ENCODE measurements at regions not wholly inside any gene's neighbourhood (a gene's known extent, or its start where the extent isn't known, plus 50 kb on each side); places are given as distances from the start of the nearest gene placed in this dataset.

- no peak overlapping the region for H3K4me3 ChIP-seq (ENCODE audit: low read depth, low read length)
- TF ChIP-seq CTCF (IDR thresholded peaks at IDR 0.05; ENCODE audit: insufficient read depth, low read length), result no peak
- DNase-seq (ENCODE audit: low read depth), result no peak
Measured at GRCh38 chr2:125684256-125684655, 971.7 kb upstream of the GYPC start.

GRCh38 chr2:125684932-125685331, 971.0 kb upstream of the GYPC start:
- no peak overlapping the region for H3K4me3 ChIP-seq (ENCODE audit: low read depth, low read length)
- TF ChIP-seq CTCF (IDR thresholded peaks at IDR 0.05; ENCODE audit: insufficient read depth, low read length), result no peak
- no peak for DNase-seq (ENCODE audit: low read depth)

DNA sequence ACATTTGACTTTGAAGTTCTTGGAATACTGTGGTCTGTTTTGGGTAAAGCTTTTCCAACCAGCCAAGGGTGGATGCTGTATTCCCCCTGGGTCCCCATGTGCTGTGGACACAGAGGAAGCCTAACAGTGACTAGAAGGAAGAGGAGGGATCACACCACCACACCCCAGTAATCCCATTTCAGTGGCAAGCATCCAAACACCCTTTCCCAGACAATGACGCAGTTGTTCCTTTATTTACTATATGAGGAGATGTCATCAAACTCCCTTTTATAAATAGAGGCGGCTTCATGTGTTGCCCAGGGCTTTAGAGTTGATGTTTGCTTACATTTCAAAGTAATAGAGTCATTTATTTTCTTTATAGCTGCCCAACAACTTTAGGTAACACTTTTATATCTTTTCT, 959.4 kb upstream of the GYPC start:
- DNase-seq (ENCODE audit: low read depth), result no peak
- H3K4me3 ChIP-seq (ENCODE audit: low read depth, low read length), result no peak overlapping the region
- no peak for TF ChIP-seq CTCF (IDR thresholded peaks at IDR 0.05; ENCODE audit: insufficient read depth, low read length)

DNA sequence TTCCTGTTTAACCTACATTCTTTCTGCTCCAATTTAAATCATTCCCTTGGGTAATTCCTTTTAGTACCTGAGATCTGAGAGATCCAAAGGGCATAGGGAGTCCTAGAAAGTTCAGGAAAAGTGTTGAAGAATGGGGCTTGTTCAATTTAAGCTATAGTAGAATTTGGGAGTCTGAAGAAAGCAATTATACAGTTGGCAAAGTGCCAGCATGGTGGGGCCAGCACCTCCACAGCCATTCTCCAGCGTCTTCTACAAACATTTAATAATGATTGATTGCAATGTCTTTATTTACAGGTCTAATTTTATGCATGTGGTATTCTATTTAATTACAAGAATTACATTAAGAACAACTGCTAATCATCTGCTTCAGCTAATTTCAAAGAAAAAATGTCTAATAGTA, 957.7 kb upstream of the GYPC start:
- DNase-seq (ENCODE audit: low read depth), result no peak
- no peak overlapping the region for H3K4me3 ChIP-seq (ENCODE audit: low read depth, low read length)
- no peak for TF ChIP-seq CTCF (IDR thresholded peaks at IDR 0.05; ENCODE audit: insufficient read depth, low read length)

- no peak overlapping the region for H3K4me3 ChIP-seq (ENCODE audit: low read depth, low read length)
- TF ChIP-seq CTCF (IDR thresholded peaks at IDR 0.05; ENCODE audit: insufficient read depth, low read length), result no peak
- no peak for DNase-seq (ENCODE audit: low read depth)
Measured at GRCh38 chr2:125701070-125701469, 954.9 kb upstream of the GYPC start.

GRCh38 chr2:125707611-125708010, 948.3 kb upstream of the GYPC start:
- DNase-seq (ENCODE audit: low read depth), result no peak
- H3K4me3 ChIP-seq (ENCODE audit: low read depth, low read length), result no peak overlapping the region
- TF ChIP-seq CTCF (IDR thresholded peaks at IDR 0.05; ENCODE audit: insufficient read depth, low read length), result no peak

DNA sequence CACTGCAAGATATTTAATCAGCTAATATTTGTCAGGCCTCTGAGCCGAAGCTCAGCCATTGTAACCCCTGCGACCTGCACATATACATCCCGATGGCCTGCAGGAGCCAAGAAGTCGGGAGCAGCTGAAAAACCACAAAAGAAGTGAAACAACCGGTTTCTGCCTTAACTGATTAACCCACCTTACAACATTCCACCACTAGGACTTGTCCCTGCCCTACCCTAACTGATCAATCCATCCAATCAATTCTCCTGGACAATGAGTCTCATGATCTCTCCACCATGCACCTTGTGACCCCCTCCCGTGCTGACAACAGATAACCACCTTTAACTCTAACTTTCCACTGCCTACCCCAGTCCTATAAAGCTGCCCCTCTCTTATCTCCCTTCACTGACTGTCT, 945.4 kb upstream of the GYPC start:
- DNase-seq (ENCODE audit: low read depth), result no peak
- H3K4me3 ChIP-seq (ENCODE audit: low read depth, low read length), result no peak overlapping the region
- no peak for TF ChIP-seq CTCF (IDR thresholded peaks at IDR 0.05; ENCODE audit: insufficient read depth, low read length)

All from fibroblast of the aortic adventitia (primary cell).